Smooth muscle cell (in vitro differentiated cells): ENCODE measurements at regions not wholly inside any gene's neighbourhood (a gene's known extent, or its start where the extent isn't known, plus 50 kb on each side); places are given as distances from the start of the nearest gene placed in this dataset.

Experiments
- DNase-seq: peaks from one replicate; lab custom pipeline; 2025; ENCODE audit not compliant: unreplicated experiment; lab: John Stamatoyannopoulos, UW
- H2AFZ ChIP-seq: fragments of 200-600 bp; sonication (generic); 2 replicates; pipeline ENCODE4 v1.6.0; 2016; ENCODE audit warnings: antibody characterized with exemption, low read depth, mild to moderate bottlenecking
- H3F3A ChIP-seq: fragments of 200-600 bp; sonication (generic); 2 replicates; pipeline ENCODE4 v1.6.0; 2017; ENCODE audit warnings: antibody characterized with exemption, low read depth
- H3K27ac ChIP-seq: fragments of 200-600 bp; sonication (generic); 2 replicates; pipeline ENCODE4 v1.5.1; 2016; ENCODE audit warnings: low read depth, mild to moderate bottlenecking
- H3K27me3 ChIP-seq: fragments of 200-600 bp; sonication (generic); 2 replicates; pipeline ENCODE4 v1.6.1; 2016; ENCODE audit warnings: low read depth, mild to moderate bottlenecking
- H3K36me3 ChIP-seq: fragments of 200-600 bp; sonication (generic); 2 replicates; pipeline ENCODE4 v1.5.1; 2016; ENCODE audit warnings: low read depth
- H3K4me1 ChIP-seq: fragments of 200-600 bp; sonication (generic); 2 replicates; pipeline ENCODE4 v1.5.1; 2016; ENCODE audit warnings: low read depth
- H3K4me2 ChIP-seq: fragments of 200-600 bp; sonication (generic); 2 replicates; pipeline ENCODE4 v1.6.0; 2016; ENCODE audit warnings: mild to moderate bottlenecking
- H3K4me3 ChIP-seq: fragments of 200-600 bp; sonication (generic); 2 replicates; pipeline ENCODE4 v1.5.1; 2016; ENCODE audit warnings: mild to moderate bottlenecking
- H3K79me2 ChIP-seq: fragments of 200-600 bp; sonication (generic); 2 replicates; pipeline ENCODE4 v1.6.0; 2016; ENCODE audit warnings: low read depth, mild to moderate bottlenecking
- H3K9ac ChIP-seq: fragments of 200-600 bp; sonication (generic); 2 replicates; pipeline ENCODE4 v1.6.0; 2016; ENCODE audit warnings: low read depth
- H3K9me3 ChIP-seq: fragments of 200-600 bp; sonication (generic); replicated peaks from 2 replicates; pipeline ENCODE4 v1.5.1; 2016; ENCODE audit warnings: low read depth
- H4K20me1 ChIP-seq: fragments of 200-600 bp; sonication (generic); 2 replicates; pipeline ENCODE4 v1.6.0; 2016; ENCODE audit warnings: low read depth
- WGBS: methylation state at CpG from one replicate; pipeline ENCODE4 v1.1.7; 2016; ENCODE audit warnings: low lambda C conversion rate; 5-methylcytosine and 5-hydroxymethylcytosine counted together
- TF ChIP-seq, protein P1 (sequence below): fragments of 200-600 bp; sonication (generic); IDR thresholded peaks from 2 replicates; pipeline ENCODE4 v1.5.1; 2017; ENCODE audit warnings: borderline replicate concordance, mild to moderate bottlenecking, antibody characterized with exemption; ENCODE audit not compliant: insufficient read depth, poor library complexity, severe bottlenecking

DNA sequence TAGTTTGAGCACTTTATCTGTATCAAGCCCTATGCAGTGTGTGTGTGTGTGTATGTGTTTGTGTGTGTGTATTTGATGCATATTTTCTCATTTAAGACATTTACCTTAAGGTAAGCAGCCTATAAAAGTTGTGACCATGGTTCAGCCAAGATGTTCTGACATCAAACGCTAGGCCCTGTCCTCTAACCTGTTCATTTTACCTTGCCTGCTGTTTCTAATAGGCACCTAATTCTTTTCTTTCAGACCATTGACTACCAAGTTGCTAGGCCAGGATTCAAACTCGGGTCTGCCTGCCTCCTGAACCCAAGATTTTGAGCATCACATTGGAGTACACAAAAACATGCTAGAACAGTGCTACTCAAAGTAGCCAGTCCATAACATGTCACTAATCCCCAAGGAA lies 274.5 kb downstream of the PLK2 start:
- Histone ChIP-seq H3K9me3 (no peaks in the 10 kb centered on the region), H4K20me1 (no peaks in the 10 kb centered on the region), H3F3A (no peaks in the 10 kb centered on the region), H3K79me2 (no peaks in the 10 kb centered on the region), H3K27me3 (no peaks in the 10 kb centered on the region), H3K36me3 (no peaks in the 10 kb centered on the region), H2AFZ (no peak overlapping the region), H3K4me3 (no peak overlapping the region), H3K4me2 (peak overlapping the region; percentile 36), H3K27ac (peak overlapping the region; percentile 78), H3K9ac (peak overlapping the region; percentile 16), H3K4me1 (peaks cover 17% of the 10 kb centered on the region)
- no peak for DNase-seq
- WGBS, result 93% methylated on average over 2 of the region's 2 CpGs
- TF ChIP-seq, protein P1, sequence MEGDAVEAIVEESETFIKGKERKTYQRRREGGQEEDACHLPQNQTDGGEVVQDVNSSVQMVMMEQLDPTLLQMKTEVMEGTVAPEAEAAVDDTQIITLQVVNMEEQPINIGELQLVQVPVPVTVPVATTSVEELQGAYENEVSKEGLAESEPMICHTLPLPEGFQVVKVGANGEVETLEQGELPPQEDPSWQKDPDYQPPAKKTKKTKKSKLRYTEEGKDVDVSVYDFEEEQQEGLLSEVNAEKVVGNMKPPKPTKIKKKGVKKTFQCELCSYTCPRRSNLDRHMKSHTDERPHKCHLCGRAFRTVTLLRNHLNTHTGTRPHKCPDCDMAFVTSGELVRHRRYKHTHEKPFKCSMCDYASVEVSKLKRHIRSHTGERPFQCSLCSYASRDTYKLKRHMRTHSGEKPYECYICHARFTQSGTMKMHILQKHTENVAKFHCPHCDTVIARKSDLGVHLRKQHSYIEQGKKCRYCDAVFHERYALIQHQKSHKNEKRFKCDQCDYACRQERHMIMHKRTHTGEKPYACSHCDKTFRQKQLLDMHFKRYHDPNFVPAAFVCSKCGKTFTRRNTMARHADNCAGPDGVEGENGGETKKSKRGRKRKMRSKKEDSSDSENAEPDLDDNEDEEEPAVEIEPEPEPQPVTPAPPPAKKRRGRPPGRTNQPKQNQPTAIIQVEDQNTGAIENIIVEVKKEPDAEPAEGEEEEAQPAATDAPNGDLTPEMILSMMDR, result no peak

DNA sequence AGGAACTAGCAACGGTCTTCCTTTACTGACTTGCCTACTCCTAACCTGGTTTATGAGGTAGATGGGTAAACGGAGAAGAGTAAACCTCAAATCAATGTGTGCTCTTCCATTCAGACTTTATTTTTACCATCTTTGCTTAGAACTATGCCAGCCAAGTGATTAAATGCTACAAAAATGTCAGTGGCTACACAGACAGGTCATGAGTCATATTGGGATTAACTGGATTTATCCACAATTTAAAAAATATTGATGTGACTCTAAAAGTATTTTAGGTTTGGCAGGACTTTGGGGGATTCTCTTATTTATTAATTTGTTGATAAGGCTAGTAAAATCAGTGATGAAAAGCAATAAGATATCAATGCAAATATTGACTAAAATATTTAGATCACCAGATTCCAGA lies 275.0 kb downstream of the PLK2 start:
- Histone ChIP-seq H3K4me2 (peak overlapping the region; percentile 36), H3K27me3 (no peaks in the 10 kb centered on the region), H3K9ac (no peak overlapping the region), H3F3A (no peaks in the 10 kb centered on the region), H4K20me1 (no peaks in the 10 kb centered on the region), H2AFZ (no peak overlapping the region), H3K9me3 (no peaks in the 10 kb centered on the region), H3K4me3 (no peak overlapping the region), H3K27ac (peak overlapping the region; percentile 78), H3K4me1 (peaks cover 17% of the 10 kb centered on the region), H3K79me2 (no peaks in the 10 kb centered on the region), H3K36me3 (no peaks in the 10 kb centered on the region)
- no peak for DNase-seq
- 51% methylated on average over 2 of the region's 2 CpGs for WGBS
- TF ChIP-seq, protein P1, result no peak

DNA sequence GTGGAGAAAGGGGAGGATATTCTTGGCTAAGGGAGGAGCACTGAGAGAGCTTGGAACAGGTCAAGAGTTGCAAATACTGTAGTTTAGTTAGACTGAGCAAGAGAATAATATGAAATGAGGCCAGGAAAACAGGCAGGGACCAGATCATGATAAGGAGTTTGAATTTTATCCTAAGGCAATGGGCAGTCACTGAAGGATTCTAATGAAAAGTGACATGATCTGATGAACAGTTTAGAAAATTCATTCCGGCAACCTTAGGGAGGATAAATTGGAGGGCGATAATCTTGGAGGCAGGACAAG lies 276.1 kb downstream of the PLK2 start:
- 98% methylated on average over 2 of the region's 2 CpGs for WGBS
- TF ChIP-seq, protein P1, result no peak

DNA sequence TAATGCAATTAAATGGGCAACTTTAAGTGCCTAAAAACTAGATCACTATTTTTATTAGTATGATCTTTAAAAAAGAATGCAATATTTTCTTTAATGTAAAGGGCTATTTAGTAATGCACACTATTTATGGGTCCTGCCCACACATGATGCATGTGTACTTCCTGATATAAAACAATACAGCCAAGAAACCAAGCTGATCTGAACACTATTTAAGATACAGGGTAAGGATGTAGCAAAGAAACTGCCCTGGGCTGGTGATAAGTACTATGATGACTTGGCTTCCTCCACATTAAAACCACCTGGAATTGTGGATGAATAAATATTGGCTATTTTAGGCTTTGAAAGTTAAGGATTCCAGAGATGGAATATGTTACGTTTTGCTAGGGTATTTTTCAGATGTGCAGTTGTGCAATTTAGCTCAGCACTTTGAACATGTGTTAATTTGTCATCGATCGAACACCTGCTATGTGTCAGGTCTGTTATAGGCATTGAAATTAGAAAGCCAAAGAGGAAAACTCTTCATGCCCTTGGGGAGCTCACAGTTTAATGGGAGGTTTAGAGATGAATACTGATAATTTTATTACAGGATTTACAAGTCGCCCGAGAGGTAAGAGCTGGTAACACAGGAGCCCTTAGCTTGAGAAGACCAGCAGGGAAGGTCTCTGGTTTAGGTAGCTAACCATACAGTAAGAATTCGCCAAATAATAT lies 276.7 kb downstream of the PLK2 start:
- Histone ChIP-seq H3K9me3 (no peaks in the 10 kb centered on the region), H4K20me1 (no peaks in the 10 kb centered on the region), H3K27ac (no peak overlapping the region), H2AFZ (no peak overlapping the region), H3K4me1 (peaks cover 5% of the 10 kb centered on the region), H3K4me3 (no peak overlapping the region), H3F3A (no peaks in the 10 kb centered on the region), H3K4me2 (no peak overlapping the region), H3K79me2 (no peaks in the 10 kb centered on the region), H3K9ac (no peak overlapping the region), H3K27me3 (no peaks in the 10 kb centered on the region), H3K36me3 (no peaks in the 10 kb centered on the region)
- TF ChIP-seq, protein P1, result no peak
- DNase-seq, result no peak
- WGBS, result 87% methylated on average over 6 of the region's 6 CpGs

More for the DNA sequence above, 276.1 kb downstream of the PLK2 start:
- Histone ChIP-seq H3K4me2 (no peak overlapping the region), H4K20me1 (no peaks in the 10 kb centered on the region), H3K27ac (no peak overlapping the region), H3K9me3 (no peaks in the 10 kb centered on the region), H3K9ac (no peak overlapping the region), H3K4me1 (peaks cover 10% of the 10 kb centered on the region), H2AFZ (no peak overlapping the region), H3K79me2 (no peaks in the 10 kb centered on the region), H3K4me3 (no peak overlapping the region), H3F3A (no peaks in the 10 kb centered on the region), H3K27me3 (no peaks in the 10 kb centered on the region), H3K36me3 (no peaks in the 10 kb centered on the region)
- DNase-seq, result no peak
